Progenitor cell of endocrine pancreas (in vitro differentiated cells): ENCODE measurements at regions not wholly inside any gene's neighbourhood (a gene's known extent, or its start where the extent isn't known, plus 50 kb on each side); places are given as distances from the start of the nearest gene placed in this dataset.
"Not testable (repeated sequence)": the region's sequence is repeated elsewhere in the genome, so short reads cannot be mapped to it uniquely, and the experiment has no call there.

ENCODE experiments used
- DNase-seq: peaks from one replicate; pipeline ENCODE4 v3.0.0; 2021; ENCODE audit warnings: low spot score; ENCODE audit not compliant: unreplicated experiment
- H3K27ac Mint-ChIP-seq: 2 replicates; pipeline ENCODE4 v1.8.0; 2021; ENCODE audit warnings: mild to moderate bottlenecking, moderate library complexity, mixed read lengths
- H3K27me3 Mint-ChIP-seq: 2 replicates; pipeline ENCODE4 v1.8.0; 2021; ENCODE audit warnings: mixed read lengths
- H3K36me3 Mint-ChIP-seq: 2 replicates; pipeline ENCODE4 v1.8.0; 2022; ENCODE audit warnings: mixed read lengths; ENCODE audit not compliant: insufficient read depth
- H3K4me1 Mint-ChIP-seq: 2 replicates; pipeline ENCODE4 v1.8.0; 2021; ENCODE audit warnings: low read depth, mixed read lengths
- H3K4me3 Mint-ChIP-seq: 2 replicates; pipeline ENCODE4 v1.8.0; 2021; ENCODE audit warnings: low read depth, mild to moderate bottlenecking, moderate library complexity, mixed read lengths
- H3K9me3 Mint-ChIP-seq: 2 replicates; pipeline ENCODE4 v1.8.0; 2021; ENCODE audit warnings: low read depth, mixed read lengths
- CTCF ChIP-seq: fragments of 200-600 bp; sonication (generic); IDR thresholded peaks from one replicate; pipeline ENCODE4 v1.5.0; 2021; ENCODE audit warnings: antibody characterized with exemption, mild to moderate bottlenecking; ENCODE audit not compliant: unreplicated experiment

- Mint-ChIP-seq H3K27ac (no peak overlapping the region), H3K4me1 (peaks cover 2% of the 10 kb centered on the region), H3K9me3 (peaks cover 42% of the 10 kb centered on the region), H3K4me3 (no peak overlapping the region), H3K36me3 (peaks cover 1% of the 10 kb centered on the region), H3K27me3 (no peaks in the 10 kb centered on the region)
- DNase-seq, result no peak
- TF ChIP-seq CTCF, result no peak
Observed at GRCh38 chrX:142661696-142662095, 364.0 kb upstream of the SPANXN4 start.

GRCh38 chrX:142655507-142655906 lies 370.2 kb upstream of the SPANXN4 start:
- H3K4me3 Mint-ChIP-seq, result no peak overlapping the region
- H3K4me1 Mint-ChIP-seq, result peaks cover 4% of the 10 kb centered on the region
- H3K36me3 Mint-ChIP-seq, result no peaks in the 10 kb centered on the region
- H3K9me3 Mint-ChIP-seq, result peaks cover 30% of the 10 kb centered on the region
- no peak overlapping the region for H3K27ac Mint-ChIP-seq
- DNase-seq, result no peak
- H3K27me3 Mint-ChIP-seq, result no peaks in the 10 kb centered on the region
- TF ChIP-seq CTCF, result no peak

GRCh38 chrX:142637206-142637605 lies 388.5 kb upstream of the SPANXN4 start:
- H3K4me3 Mint-ChIP-seq, result no peak overlapping the region
- TF ChIP-seq CTCF, result no peak
- no peaks in the 10 kb centered on the region for H3K27me3 Mint-ChIP-seq
- H3K4me1 Mint-ChIP-seq, result peaks cover 9% of the 10 kb centered on the region
- no peak for DNase-seq
- H3K36me3 Mint-ChIP-seq, result no peaks in the 10 kb centered on the region
- H3K27ac Mint-ChIP-seq, result no peak overlapping the region
- peaks cover 32% of the 10 kb centered on the region for H3K9me3 Mint-ChIP-seq

DNA sequence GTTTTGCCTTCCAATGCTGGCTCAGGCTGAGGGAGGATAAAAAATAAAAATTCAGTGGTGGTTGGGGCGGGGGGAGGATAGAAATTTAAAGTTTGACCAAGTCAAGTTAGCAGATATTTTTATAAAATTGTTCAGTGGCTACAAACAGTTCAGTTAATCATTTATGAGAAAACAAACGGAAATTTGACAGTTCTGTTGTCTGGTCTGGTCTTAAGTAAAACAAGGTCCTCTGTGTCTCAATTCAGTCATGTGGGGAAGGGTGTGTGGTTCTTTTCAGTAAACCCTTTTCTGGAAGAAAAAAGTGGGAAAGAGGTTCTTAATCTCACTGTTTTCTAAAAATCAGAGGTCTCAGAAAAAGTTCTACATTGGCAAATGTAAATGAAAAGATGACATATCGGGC lies 409.1 kb upstream of the SPANXN4 start:
- H3K36me3 Mint-ChIP-seq, result no peaks in the 10 kb centered on the region
- peaks cover 35% of the 10 kb centered on the region for H3K9me3 Mint-ChIP-seq

GRCh38 chrX:142613403-142613802 lies 408.3 kb upstream of the MAGEC2 start:
- peaks cover 3% of the 10 kb centered on the region for H3K4me1 Mint-ChIP-seq
- no peaks in the 10 kb centered on the region for H3K27me3 Mint-ChIP-seq
- no peak for DNase-seq
- H3K4me3 Mint-ChIP-seq, result no peak overlapping the region
- H3K9me3 Mint-ChIP-seq, result peaks cover 27% of the 10 kb centered on the region
- H3K27ac Mint-ChIP-seq, result no peak overlapping the region
- no peak for TF ChIP-seq CTCF
- H3K36me3 Mint-ChIP-seq, result no peaks in the 10 kb centered on the region

More for the DNA sequence above, 409.1 kb upstream of the SPANXN4 start:
- no peak overlapping the region for H3K4me3 Mint-ChIP-seq
- DNase-seq, result no peak
- H3K27me3 Mint-ChIP-seq, result no peaks in the 10 kb centered on the region
- TF ChIP-seq CTCF, result no peak
- H3K27ac Mint-ChIP-seq, result no peak overlapping the region
- H3K4me1 Mint-ChIP-seq, result peaks cover 6% of the 10 kb centered on the region

GRCh38 chrX:142606629-142607028 lies 401.5 kb upstream of the MAGEC2 start:
- not testable (repeated sequence) for H3K36me3 Mint-ChIP-seq, H3K27me3 Mint-ChIP-seq, H3K4me3 Mint-ChIP-seq, H3K4me1 Mint-ChIP-seq, H3K27ac Mint-ChIP-seq, DNase-seq
- peaks cover 33% of the 10 kb centered on the region for H3K9me3 Mint-ChIP-seq
